Keratinocyte (primary cell): ENCODE measurements at regions not wholly inside any gene's neighbourhood (a gene's known extent, or its start where the extent isn't known, plus 50 kb on each side); places are given as distances from the start of the nearest gene placed in this dataset.

Source experiments
- DNase-seq: peaks from one replicate; pipeline ENCODE4 v3.0.0-alpha.2; 2011; ENCODE audit warnings: low read depth, missing footprints, low spot score
- FAIRE-seq: peaks from 2 replicates; lab custom pipeline; 2011; peaks lifted over from hg19 to GRCh38; lab: Jason Lieb, UNC
- H2AFZ ChIP-seq: 2 replicates; pipeline ENCODE4 v1.6.0; 2012; ENCODE audit warnings: low read length, control low read depth, inconsistent platforms; ENCODE audit not compliant: control insufficient read depth
- H3K27ac ChIP-seq: 2 replicates; pipeline ENCODE4 v1.5.1; 2011; ENCODE audit warnings: low read length; ENCODE audit not compliant: control insufficient read depth, insufficient read depth
- H3K27me3 ChIP-seq: 3 replicates; pipeline ENCODE4 v1.6.0; 2011; ENCODE audit warnings: low read length; ENCODE audit not compliant: control insufficient read depth, insufficient read depth; ENCODE audit errors: extremely low read depth
- H3K36me3 ChIP-seq, 2 experiments: 2 replicates in 1 of 2; 3 replicates in 1 of 2; pipeline ENCODE4 v1.5.1; 2011; ENCODE audit warnings: low read length in 2 of 2, mild to moderate bottlenecking in 1 of 2; ENCODE audit not compliant: control insufficient read depth in 2 of 2, insufficient read depth in 2 of 2; ENCODE audit errors: extremely low read depth in 1 of 2
- H3K4me1 ChIP-seq: 3 replicates; pipeline ENCODE4 v1.5.1; 2011; ENCODE audit warnings: low read length; ENCODE audit not compliant: control insufficient read depth, insufficient read depth; ENCODE audit errors: extremely low read depth
- H3K4me2 ChIP-seq: 3 replicates; pipeline ENCODE4 v1.6.0; 2011; ENCODE audit warnings: low read depth, low read length; ENCODE audit not compliant: control insufficient read depth, insufficient read depth; ENCODE audit errors: extremely low read depth
- H3K4me3 ChIP-seq, 3 experiments: fragments of 200-600 bp in 1 of 3; sonication (generic) in 1 of 3; 2 replicates in 2 of 3; 3 replicates in 1 of 3; pipeline ENCODE4 v1.5.1; 2011 to 2016; ENCODE audit warnings: low read length in 3 of 3, mild to moderate bottlenecking in 3 of 3, control low read depth in 2 of 3, inconsistent platforms in 1 of 3, low read depth in 1 of 3, mixed read lengths in 1 of 3, mixed run types in 1 of 3, moderate library complexity in 1 of 3; ENCODE audit not compliant: control insufficient read depth in 2 of 3, insufficient read depth in 2 of 3; ENCODE audit errors: extremely low read depth in 1 of 3
- H3K79me2 ChIP-seq: 2 replicates; pipeline ENCODE4 v1.6.0; 2012; ENCODE audit warnings: low read length; ENCODE audit not compliant: control insufficient read depth, insufficient read depth
- H3K9ac ChIP-seq: 3 replicates; pipeline ENCODE4 v1.6.0; 2011; ENCODE audit warnings: low read length; ENCODE audit not compliant: control insufficient read depth, insufficient read depth; ENCODE audit errors: extremely low read depth
- H3K9me1 ChIP-seq: 3 replicates; pipeline ENCODE4 v1.6.0; 2011; ENCODE audit warnings: low read length; ENCODE audit not compliant: control insufficient read depth, insufficient read depth; ENCODE audit errors: extremely low read depth
- H3K9me3 ChIP-seq: 2 replicates; pipeline ENCODE4 v1.5.1; 2012; ENCODE audit warnings: low read depth, low read length; ENCODE audit not compliant: control insufficient read depth
- H4K20me1 ChIP-seq: 3 replicates; pipeline ENCODE4 v1.6.0; 2011; ENCODE audit warnings: low read length; ENCODE audit not compliant: control insufficient read depth, insufficient read depth; ENCODE audit errors: extremely low read depth
- EZH2 ChIP-seq: IDR thresholded peaks from one replicate; pipeline ENCODE4 v1.6.1; 2012; ENCODE audit warnings: inconsistent platforms, mild to moderate bottlenecking, low read length, moderate library complexity
- dilution Hi-C: fragments of 300-500 bp; cut with MboI; formaldehyde crosslinking; loops from one replicate; pipeline ENCODE4 v1.7.0; 2020; ENCODE audit warnings: low sequenced_read_pairs; ENCODE audit not compliant: extremely low pct_ligation_motif_present
- TF ChIP-seq, protein P1 (sequence below), 3 experiments: IDR thresholded peaks in 1 of 3; conservative IDR thresholded peaks in 1 of 3; optimal IDR thresholded peaks in 1 of 3; 2 replicates in 2 of 3; 3 replicates in 1 of 3; pipeline versions ENCODE3 to v1.5.1; 2011; ENCODE audit warnings: low read length in 3 of 3, mild to moderate bottlenecking in 3 of 3, moderate library complexity in 2 of 3, control low read depth in 1 of 3, inconsistent platforms in 1 of 3; ENCODE audit not compliant: insufficient read depth in 2 of 3; ENCODE audit errors: extremely low read depth in 1 of 3

DNA sequence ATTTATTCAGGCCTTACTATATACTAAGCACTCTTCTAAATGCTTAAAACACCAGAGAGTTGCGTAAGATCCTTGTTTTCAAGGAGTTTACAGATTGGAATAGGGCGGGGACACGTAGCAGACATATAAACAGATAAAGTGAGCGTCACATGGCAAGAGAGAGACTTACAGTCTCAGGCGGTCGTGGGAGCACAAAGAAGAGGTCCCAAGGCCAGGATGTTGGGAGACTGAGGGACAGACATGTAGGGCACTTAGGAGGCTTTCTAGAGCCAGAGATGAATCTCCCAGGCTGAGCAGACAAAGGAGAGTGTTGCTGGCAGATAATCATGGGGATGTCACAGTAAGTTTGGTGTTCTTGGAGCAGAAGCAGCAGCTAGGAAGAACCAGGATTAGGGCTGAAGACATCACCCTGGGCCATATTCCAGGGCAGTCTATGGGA lies 119.1 kb upstream of the ANKFN1 start:
- FAIRE-seq (no peak), DNase-seq (no peak)
- Histone ChIP-seq H4K20me1 (no peaks in the 10 kb centered on the region), H3K79me2 (no peaks in the 10 kb centered on the region), H3K4me3 (no peak overlapping the region), H3K9me3 (no peaks in the 10 kb centered on the region), H3K9me1 (no peaks in the 10 kb centered on the region), H2AFZ (no peak overlapping the region), H3K27me3 (no peaks in the 10 kb centered on the region), H3K36me3 (no peaks in the 10 kb centered on the region), H3K9ac (no peak overlapping the region), H3K27ac (no peak overlapping the region), H3K4me1 (no peaks in the 10 kb centered on the region), H3K4me2 (no peak overlapping the region)
- no peak for TF ChIP-seq EZH2
- TF ChIP-seq, protein P1, sequence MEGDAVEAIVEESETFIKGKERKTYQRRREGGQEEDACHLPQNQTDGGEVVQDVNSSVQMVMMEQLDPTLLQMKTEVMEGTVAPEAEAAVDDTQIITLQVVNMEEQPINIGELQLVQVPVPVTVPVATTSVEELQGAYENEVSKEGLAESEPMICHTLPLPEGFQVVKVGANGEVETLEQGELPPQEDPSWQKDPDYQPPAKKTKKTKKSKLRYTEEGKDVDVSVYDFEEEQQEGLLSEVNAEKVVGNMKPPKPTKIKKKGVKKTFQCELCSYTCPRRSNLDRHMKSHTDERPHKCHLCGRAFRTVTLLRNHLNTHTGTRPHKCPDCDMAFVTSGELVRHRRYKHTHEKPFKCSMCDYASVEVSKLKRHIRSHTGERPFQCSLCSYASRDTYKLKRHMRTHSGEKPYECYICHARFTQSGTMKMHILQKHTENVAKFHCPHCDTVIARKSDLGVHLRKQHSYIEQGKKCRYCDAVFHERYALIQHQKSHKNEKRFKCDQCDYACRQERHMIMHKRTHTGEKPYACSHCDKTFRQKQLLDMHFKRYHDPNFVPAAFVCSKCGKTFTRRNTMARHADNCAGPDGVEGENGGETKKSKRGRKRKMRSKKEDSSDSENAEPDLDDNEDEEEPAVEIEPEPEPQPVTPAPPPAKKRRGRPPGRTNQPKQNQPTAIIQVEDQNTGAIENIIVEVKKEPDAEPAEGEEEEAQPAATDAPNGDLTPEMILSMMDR (optimal IDR thresholded peaks at IDR 0.05 in 1 of 3, IDR thresholded peaks at IDR 0.05 in 1 of 3, conservative IDR thresholded peaks at IDR 0.05 in 1 of 3; ENCODE audit: extremely low read depth in 1 of 3, insufficient read depth in 2 of 3, low read length in 3 of 3): no peak
- dilution Hi-C loops: no loop called here

DNA sequence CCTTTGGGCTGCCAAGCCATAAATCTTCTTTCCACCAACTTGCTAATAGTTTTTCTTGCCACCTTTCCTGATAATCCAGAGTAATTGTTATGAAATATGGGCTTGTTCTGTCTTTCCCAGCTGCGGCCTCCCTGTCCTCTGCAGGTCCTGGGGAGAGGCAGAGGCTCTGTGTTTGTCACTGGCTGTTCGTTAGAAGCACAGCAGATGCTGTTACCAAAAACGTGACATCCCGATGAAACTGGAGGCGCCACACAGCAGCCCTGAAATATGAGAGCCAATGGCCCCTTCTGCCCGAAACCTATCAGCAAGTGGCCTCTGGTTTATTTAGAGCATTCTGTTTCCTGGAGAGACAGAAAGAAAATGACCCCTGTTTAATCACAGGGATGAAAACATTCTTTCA lies 115.1 kb upstream of the ANKFN1 start:
- H3K9ac ChIP-seq: no peak overlapping the region
- TF ChIP-seq, protein P1 (optimal IDR thresholded peaks at IDR 0.05 in 1 of 3, IDR thresholded peaks at IDR 0.05 in 1 of 3, conservative IDR thresholded peaks at IDR 0.05 in 1 of 3; ENCODE audit: extremely low read depth in 1 of 3, insufficient read depth in 2 of 3, low read length in 3 of 3): no peak
- no peak for TF ChIP-seq EZH2
- H3K36me3 ChIP-seq: no peaks in the 10 kb centered on the region
- H3K27ac ChIP-seq: no peak overlapping the region
- no peaks in the 10 kb centered on the region for H3K9me3 ChIP-seq
- no peak overlapping the region for H2AFZ ChIP-seq
- no peaks in the 10 kb centered on the region for H3K27me3 ChIP-seq
- dilution Hi-C loops: no loop called here
- no peaks in the 10 kb centered on the region for H3K9me1 ChIP-seq
- H3K4me2 ChIP-seq: no peak overlapping the region
- FAIRE-seq: no peak
- H3K4me1 ChIP-seq: no peaks in the 10 kb centered on the region
- H3K79me2 ChIP-seq: no peaks in the 10 kb centered on the region
- no peaks in the 10 kb centered on the region for H4K20me1 ChIP-seq
- H3K4me3 ChIP-seq: no peak overlapping the region
- no peak for DNase-seq
